ENCODE measurements at regions not wholly inside any gene's neighbourhood (a gene's known extent, or its start where the extent isn't known, plus 50 kb on each side); places are given as distances from the start of the nearest gene placed in this dataset.

GRCh38 chr1:198809247-198809646, 170.4 kb downstream of the PTPRC start:
- no peak for TF ChIP-seq CTCF (IDR thresholded peaks at IDR 0.05; ENCODE audit: unreplicated experiment)
- peaks cover 11% of the 10 kb centered on the region for H3K9me3 Mint-ChIP-seq (ENCODE audit: low read depth)
- no peaks in the 10 kb centered on the region for H3K27me3 Mint-ChIP-seq
- no peak for DNase-seq (ENCODE audit: low spot score, unreplicated experiment)
- H3K36me3 Mint-ChIP-seq (ENCODE audit: insufficient read depth) = no peaks in the 10 kb centered on the region
- H3K27ac Mint-ChIP-seq = no peak overlapping the region
- H3K4me1 Mint-ChIP-seq (ENCODE audit: low read depth) = peaks cover 4% of the 10 kb centered on the region
- H3K4me3 Mint-ChIP-seq (ENCODE audit: low read depth) = no peak overlapping the region

- TF ChIP-seq CTCF (IDR thresholded peaks at IDR 0.05; ENCODE audit: unreplicated experiment) = no peak
Observed at GRCh38 chr1:198811449-198811848, 172.6 kb downstream of the PTPRC start.

GRCh38 chr1:198823626-198824025, 184.8 kb downstream of the PTPRC start:
- Mint-ChIP-seq H3K36me3 (ENCODE audit: insufficient read depth) (no peaks in the 10 kb centered on the region), H3K4me3 (ENCODE audit: low read depth) (no peak overlapping the region), H3K4me1 (ENCODE audit: low read depth) (no peaks in the 10 kb centered on the region), H3K27me3 (no peaks in the 10 kb centered on the region), H3K9me3 (ENCODE audit: low read depth) (no peaks in the 10 kb centered on the region), H3K27ac (no peak overlapping the region)
- DNase-seq (ENCODE audit: low spot score, unreplicated experiment) = no peak
- no peak for TF ChIP-seq CTCF (IDR thresholded peaks at IDR 0.05; ENCODE audit: unreplicated experiment)

More at GRCh38 chr1:198811449-198811848, 172.6 kb downstream of the PTPRC start:
- no peak overlapping the region for H3K27ac Mint-ChIP-seq
- H3K4me3 Mint-ChIP-seq (ENCODE audit: low read depth) = no peak overlapping the region
- H3K27me3 Mint-ChIP-seq = no peaks in the 10 kb centered on the region
- no peaks in the 10 kb centered on the region for H3K36me3 Mint-ChIP-seq (ENCODE audit: insufficient read depth)
- DNase-seq (ENCODE audit: low spot score, unreplicated experiment) = no peak
- H3K9me3 Mint-ChIP-seq (ENCODE audit: low read depth) = peaks cover 19% of the 10 kb centered on the region
- no peaks in the 10 kb centered on the region for H3K4me1 Mint-ChIP-seq (ENCODE audit: low read depth)

- no peak overlapping the region for H3K4me3 Mint-ChIP-seq (ENCODE audit: low read depth)
Observed at GRCh38 chr1:198825254-198825653, 186.4 kb downstream of the PTPRC start.

GRCh38 chr1:198829356-198829755, 190.5 kb downstream of the PTPRC start:
- no peaks in the 10 kb centered on the region for H3K36me3 Mint-ChIP-seq (ENCODE audit: insufficient read depth)
- H3K4me1 Mint-ChIP-seq (ENCODE audit: low read depth) = no peaks in the 10 kb centered on the region
- no peak overlapping the region for H3K4me3 Mint-ChIP-seq (ENCODE audit: low read depth)
- H3K9me3 Mint-ChIP-seq (ENCODE audit: low read depth) = no peaks in the 10 kb centered on the region
- no peak for DNase-seq (ENCODE audit: low spot score, unreplicated experiment)
- H3K27ac Mint-ChIP-seq = no peak overlapping the region
- no peaks in the 10 kb centered on the region for H3K27me3 Mint-ChIP-seq
- TF ChIP-seq CTCF (IDR thresholded peaks at IDR 0.05; ENCODE audit: unreplicated experiment) = no peak

More at GRCh38 chr1:198825254-198825653, 186.4 kb downstream of the PTPRC start:
- DNase-seq (ENCODE audit: low spot score, unreplicated experiment) = no peak
- H3K27me3 Mint-ChIP-seq = no peaks in the 10 kb centered on the region
- TF ChIP-seq CTCF (IDR thresholded peaks at IDR 0.05; ENCODE audit: unreplicated experiment) = no peak
- no peaks in the 10 kb centered on the region for H3K4me1 Mint-ChIP-seq (ENCODE audit: low read depth)
- H3K27ac Mint-ChIP-seq = no peak overlapping the region
- H3K9me3 Mint-ChIP-seq (ENCODE audit: low read depth) = no peaks in the 10 kb centered on the region
- H3K36me3 Mint-ChIP-seq (ENCODE audit: insufficient read depth) = no peaks in the 10 kb centered on the region
